GM18519 (cell line): ENCODE measurements at regions not wholly inside any gene's neighbourhood (a gene's known extent, or its start where the extent isn't known, plus 50 kb on each side); places are given as distances from the start of the nearest gene placed in this dataset.
"Not testable (repeated sequence)": the region's sequence is repeated elsewhere in the genome, so short reads cannot be mapped to it uniquely, and the experiment has no call there.

ENCODE experiments used
- ATAC-seq: cut with Tn5 transposase; IDR thresholded peaks from one replicate; pipeline ENCODE4 v1.9.1; 2021; ENCODE audit warnings: mild to moderate bottlenecking, moderate library complexity; ENCODE audit not compliant: unreplicated experiment, low FRiP score

- no peak for ATAC-seq
Measured at GRCh38 chr2:219829667-219830352, 202.4 kb downstream of the SLC4A3 start.

- ATAC-seq, result no peak
Measured at GRCh38 chr2:219830353-219830738, 202.9 kb downstream of the SLC4A3 start.

- ATAC-seq, result no peak
Measured at GRCh38 chr2:219831957-219832356, 204.5 kb downstream of the SLC4A3 start.

GRCh38 chr2:219832904-219833303 lies 205.5 kb downstream of the SLC4A3 start:
- ATAC-seq, result no peak

- ATAC-seq, result no peak
Measured at GRCh38 chr2:219835493-219835892, 208.1 kb downstream of the SLC4A3 start.

- ATAC-seq, result no peak
Measured at GRCh38 chr2:219836647-219837177, 209.3 kb downstream of the SLC4A3 start.

- ATAC-seq, result peak; percentile 85
Measured at GRCh38 chr2:219844401-219845091, 217.1 kb downstream of the SLC4A3 start.

- no peak for ATAC-seq
Measured at GRCh38 chr2:219848882-219849281, 221.5 kb downstream of the SLC4A3 start.

GRCh38 chr2:219851169-219851568 lies 223.7 kb downstream of the SLC4A3 start:
- ATAC-seq, result no peak

- ATAC-seq, result no peak
Measured at GRCh38 chr2:219851801-219852481, 224.5 kb downstream of the SLC4A3 start.

GRCh38 chr2:219852626-219853025 lies 225.2 kb downstream of the SLC4A3 start:
- no peak for ATAC-seq

GRCh38 chr2:219856602-219857001 lies 229.2 kb downstream of the SLC4A3 start:
- no peak for ATAC-seq

GRCh38 chr2:219857751-219858150 lies 230.3 kb downstream of the SLC4A3 start:
- ATAC-seq, result no peak

GRCh38 chr2:219861307-219861706 lies 233.9 kb downstream of the SLC4A3 start:
- ATAC-seq, result no peak

- ATAC-seq, result no peak
Measured at GRCh38 chr2:219864154-219864553, 236.7 kb downstream of the SLC4A3 start.

GRCh38 chr2:219868635-219869034 lies 241.2 kb downstream of the SLC4A3 start:
- no peak for ATAC-seq

- ATAC-seq, result no peak
Measured at GRCh38 chr2:219870041-219870440, 242.6 kb downstream of the SLC4A3 start.

- ATAC-seq, result no peak
Measured at GRCh38 chr2:219871351-219871750, 243.9 kb downstream of the SLC4A3 start.

GRCh38 chr2:219875036-219875435 lies 247.6 kb downstream of the SLC4A3 start:
- ATAC-seq, result no peak

GRCh38 chr2:219875986-219876385 lies 248.6 kb downstream of the SLC4A3 start:
- ATAC-seq, result not testable (repeated sequence)

GRCh38 chr2:219876931-219877330 lies 249.5 kb downstream of the SLC4A3 start:
- no peak for ATAC-seq
